Thymus (tissue), 11 donors: ENCODE measurements at regions not wholly inside any gene's neighbourhood (a gene's known extent, or its start where the extent isn't known, plus 50 kb on each side); places are given as distances from the start of the nearest gene placed in this dataset.

Experiments used
- DNase-seq, 9 donors: peaks; one replicate each; pipeline ENCODE4 v3.0.0-alpha.2; 2013; ENCODE audit warnings: low spot score in 9 of 9, low read depth in 6 of 9, missing footprints in 1 of 9
- H3K27ac ChIP-seq, 2 donors: one replicate each; pipeline ENCODE4 v1.5.1; 2013; ENCODE audit warnings: control low read depth in 1 of 2, low read depth in 1 of 2, low read length in 1 of 2, mild to moderate bottlenecking in 1 of 2, moderate library complexity in 1 of 2
- H3K27me3 ChIP-seq, 2 donors: one replicate each; pipeline ENCODE4 v1.5.1; 2013; ENCODE audit warnings: low read length in 1 of 2; ENCODE audit not compliant: control insufficient read depth in 2 of 2, insufficient read depth in 1 of 2
- H3K36me3 ChIP-seq, 2 donors: one replicate each; pipeline ENCODE4 v1.5.1; 2013; ENCODE audit warnings: low read length in 1 of 2, mild to moderate bottlenecking in 1 of 2, moderate library complexity in 1 of 2; ENCODE audit not compliant: control insufficient read depth in 2 of 2, insufficient read depth in 2 of 2
- H3K4me1 ChIP-seq, 2 donors: one replicate each; pipeline ENCODE4 v1.5.1; 2013; ENCODE audit warnings: low read length in 2 of 2; ENCODE audit not compliant: control insufficient read depth in 2 of 2, insufficient read depth in 2 of 2
- H3K4me3 ChIP-seq, 2 donors: one replicate each; pipeline ENCODE4 v1.5.1; 2013; ENCODE audit warnings: low read length in 2 of 2, control low read depth in 1 of 2, mild to moderate bottlenecking in 1 of 2
- H3K9me3 ChIP-seq, 2 donors: one replicate each; pipeline ENCODE4 v1.5.1; 2013; ENCODE audit warnings: low read length in 1 of 2, mild to moderate bottlenecking in 1 of 2; ENCODE audit not compliant: control insufficient read depth in 2 of 2, insufficient read depth in 1 of 2
- WGBS: extraction: QIAGEN DNeasy Blood & Tissue Kit; methylation state at CpG from one replicate; pipeline ENCODE4 v1.1.7; 2013; 5-methylcytosine and 5-hydroxymethylcytosine counted together
- donor health status: healthy.

DNA sequence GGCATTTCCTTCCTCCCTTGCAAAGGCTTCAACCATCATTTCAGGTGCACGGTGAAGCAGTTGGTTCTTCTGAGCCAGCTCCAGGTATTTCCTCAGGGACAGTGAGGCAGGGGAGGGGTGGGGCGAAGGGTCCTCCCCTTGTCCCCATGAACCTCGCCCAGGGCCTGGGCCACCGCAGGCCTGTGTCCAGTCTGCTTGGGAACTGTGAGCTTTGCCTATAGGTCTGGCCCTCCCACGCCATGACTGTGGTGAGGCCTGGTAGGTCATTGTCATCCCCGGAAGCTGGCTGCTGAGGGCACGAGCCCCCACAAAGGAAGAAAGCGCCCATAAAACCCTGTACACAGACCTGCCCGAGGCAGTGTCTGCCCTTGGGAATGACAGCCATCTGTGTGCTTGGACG lies 134.3 kb downstream of the ACKR3 start:
- Histone ChIP-seq H3K36me3 (no peaks in the 10 kb centered on the region), H3K4me1 (no peaks in the 10 kb centered on the region), H3K9me3 (no peaks in the 10 kb centered on the region), H3K27me3 (no peaks in the 10 kb centered on the region), H3K4me3 (no peak overlapping the region), H3K27ac (no peak overlapping the region)
- 82% methylated on average over 10 of the region's 10 CpGs for WGBS
- DNase-seq = no peak

DNA sequence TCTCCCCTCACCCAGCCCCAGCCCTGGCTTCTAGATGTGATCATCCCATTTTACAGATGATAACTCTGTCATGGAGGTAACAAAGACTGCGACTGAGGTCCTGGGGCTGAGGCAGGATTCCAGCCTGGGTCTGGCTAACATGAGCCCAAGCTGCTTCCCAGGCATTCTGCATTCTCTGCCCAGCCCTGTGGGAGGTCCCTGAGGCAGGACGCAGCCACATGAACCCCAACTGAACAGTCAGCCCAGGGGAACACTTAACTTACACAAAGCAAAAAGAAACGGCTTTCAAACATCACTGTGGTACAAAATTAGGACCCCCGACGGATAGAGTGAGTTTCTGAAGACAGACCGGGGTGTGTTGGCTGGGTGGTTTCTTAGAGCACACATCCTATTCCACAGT lies 135.3 kb downstream of the ACKR3 start:
- 97% methylated on average over 6 of the region's 6 CpGs for whole genome bisulfite sequencing
- Histone ChIP-seq H3K27ac (no peak overlapping the region), H3K4me1 (no peaks in the 10 kb centered on the region), H3K4me3 (no peak overlapping the region), H3K27me3 (no peaks in the 10 kb centered on the region), H3K36me3 (no peaks in the 10 kb centered on the region), H3K9me3 (no peaks in the 10 kb centered on the region)
- no peak for DNase-seq

DNA sequence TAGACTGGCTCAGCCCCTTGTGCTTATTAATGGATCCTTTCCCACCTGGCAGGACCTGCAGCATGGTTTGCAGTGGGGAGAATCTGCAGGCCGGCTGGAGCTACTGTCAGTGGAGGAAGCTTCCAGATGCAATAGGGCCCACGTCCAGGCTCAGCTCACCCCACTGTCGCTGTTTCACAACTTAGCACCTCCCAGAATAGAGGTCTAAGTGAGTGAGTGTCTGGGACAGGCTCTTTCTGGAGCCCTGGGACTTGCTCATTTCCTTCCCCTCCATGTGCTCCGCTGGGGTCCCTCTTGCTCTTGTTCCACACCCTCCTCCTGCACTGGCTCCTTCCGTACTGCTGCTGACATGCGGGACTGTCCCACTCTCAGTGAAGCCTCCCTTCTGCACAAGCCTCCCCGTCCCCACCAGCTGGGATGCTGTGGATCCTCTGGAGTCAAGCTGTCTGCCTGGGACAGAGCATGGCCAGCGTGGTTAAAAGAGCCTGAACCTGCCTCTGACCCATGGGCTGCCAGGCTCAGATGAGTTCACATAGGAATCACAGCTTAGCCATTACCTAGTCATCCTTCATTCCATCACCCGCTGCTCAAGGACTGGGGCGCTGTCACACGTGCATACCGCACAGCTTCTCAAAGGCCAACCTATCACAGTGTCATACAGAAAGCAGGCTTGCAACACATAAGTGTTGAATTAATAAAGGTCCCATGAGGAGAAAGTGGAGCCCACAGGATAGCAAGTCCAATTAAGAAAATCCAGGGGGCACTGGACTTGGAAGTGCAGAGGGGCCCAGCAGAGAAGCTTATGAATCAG lies 135.9 kb downstream of the ACKR3 start:
- H3K27me3 ChIP-seq = no peaks in the 10 kb centered on the region
- no peak overlapping the region for H3K27ac ChIP-seq
- no peaks in the 10 kb centered on the region for H3K36me3 ChIP-seq
- H3K9me3 ChIP-seq = no peaks in the 10 kb centered on the region
- H3K4me1 ChIP-seq = no peaks in the 10 kb centered on the region
- 88% methylated on average over 12 of the region's 12 CpGs for WGBS
- no peak for DNase-seq
- no peak overlapping the region for H3K4me3 ChIP-seq

DNA sequence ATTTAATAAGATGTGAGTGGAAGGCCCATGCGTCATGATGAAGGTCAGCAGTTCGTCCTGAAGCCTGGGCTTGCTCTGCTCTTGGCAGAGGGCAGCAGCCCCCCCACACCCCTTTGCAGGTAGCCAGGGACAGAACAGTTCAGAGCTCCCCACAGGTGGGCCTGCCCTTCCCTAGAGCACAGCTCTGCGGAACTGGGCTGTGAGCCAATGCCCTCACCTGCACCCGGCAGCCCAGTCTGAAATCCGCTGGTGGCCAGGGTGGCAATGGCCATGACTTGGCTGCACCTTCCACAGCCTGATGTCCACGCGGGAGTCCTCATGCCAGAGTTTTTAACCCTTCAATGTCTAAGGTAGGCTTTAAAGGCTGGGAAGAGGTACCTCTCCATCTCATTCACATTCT lies 136.7 kb downstream of the ACKR3 start:
- no peaks in the 10 kb centered on the region for H3K4me1 ChIP-seq
- DNase-seq = no peak
- H3K27me3 ChIP-seq = no peaks in the 10 kb centered on the region
- H3K4me3 ChIP-seq = no peak overlapping the region
- no peaks in the 10 kb centered on the region for H3K36me3 ChIP-seq
- H3K27ac ChIP-seq = no peak overlapping the region
- no peaks in the 10 kb centered on the region for H3K9me3 ChIP-seq
- WGBS = 85% methylated on average over 7 of the region's 7 CpGs

DNA sequence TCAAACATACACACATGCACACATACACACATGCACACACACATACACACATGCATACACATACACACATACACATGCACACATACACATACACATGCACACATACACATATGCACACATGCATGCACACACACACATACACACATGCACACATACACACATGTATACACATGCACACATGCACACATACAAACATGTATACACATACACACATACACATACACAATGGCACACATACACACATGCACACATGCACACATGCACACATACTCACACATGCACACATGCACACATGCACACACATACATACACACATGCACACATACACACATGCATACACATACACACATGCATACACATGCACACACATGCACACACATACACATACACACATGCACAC lies 137.2 kb downstream of the ACKR3 start:
- no peaks in the 10 kb centered on the region for H3K36me3 ChIP-seq

DNA sequence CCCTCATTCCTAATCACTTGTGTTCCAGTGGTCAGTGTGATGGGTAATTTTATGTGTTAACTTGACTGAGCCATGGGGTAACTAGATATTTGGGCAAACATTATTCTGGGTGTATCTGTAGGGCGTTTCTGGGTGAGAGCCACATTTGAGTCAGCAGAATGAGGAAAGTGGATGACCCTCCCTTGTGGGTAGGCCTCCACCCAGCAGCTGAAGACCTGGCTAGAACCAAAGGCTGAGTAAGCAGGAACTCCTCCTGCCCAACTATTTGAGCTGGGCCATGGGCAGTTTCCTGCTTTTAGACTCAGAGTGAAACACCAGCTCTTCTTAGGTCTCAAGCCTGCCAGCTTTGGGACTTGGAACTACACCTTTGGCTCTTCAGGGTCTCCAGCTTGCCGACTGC lies 141.8 kb downstream of the ACKR3 start:
- Histone ChIP-seq H3K36me3 (no peaks in the 10 kb centered on the region), H3K27ac (no peak overlapping the region), H3K9me3 (no peaks in the 10 kb centered on the region), H3K27me3 (peaks cover 0 to 13% of the 10 kb centered on the region in 2 donors), H3K4me1 (peaks cover 0 to 3% of the 10 kb centered on the region in 2 donors), H3K4me3 (no peak overlapping the region)
- DNase-seq = no peak
- 92% methylated on average over 2 of the region's 2 CpGs for WGBS

More for the DNA sequence above, 137.2 kb downstream of the ACKR3 start:
- no peaks in the 10 kb centered on the region for H3K9me3 ChIP-seq
- no peak for DNase-seq
- no peak overlapping the region for H3K27ac ChIP-seq
- H3K4me1 ChIP-seq = no peaks in the 10 kb centered on the region
- H3K4me3 ChIP-seq = no peak overlapping the region
- no peaks in the 10 kb centered on the region for H3K27me3 ChIP-seq

DNA sequence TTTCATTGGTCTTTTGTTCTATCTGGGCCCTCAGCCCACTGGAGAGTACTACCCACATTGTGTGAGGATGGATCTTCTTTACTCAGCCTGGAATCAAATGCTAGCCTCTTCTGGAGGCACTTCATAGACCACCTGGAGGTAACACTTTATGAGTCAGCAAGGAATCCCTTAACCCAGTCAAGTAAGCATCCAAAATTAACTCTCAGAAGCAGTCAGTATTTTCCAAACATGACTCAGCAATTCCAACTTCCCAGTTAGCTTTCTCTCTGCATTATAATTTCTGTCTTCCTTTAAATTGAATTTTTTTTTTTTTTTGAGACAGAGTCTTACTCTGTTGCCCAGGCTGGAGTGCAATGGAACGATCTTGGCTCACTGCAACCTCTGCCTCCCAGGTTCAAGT lies 142.7 kb downstream of the ACKR3 start:
- DNase-seq = no peak
- WGBS = 83% methylated on average over 1 of the region's 1 CpG
- Histone ChIP-seq H3K9me3 (no peaks in the 10 kb centered on the region), H3K4me3 (no peak overlapping the region), H3K27ac (no peak overlapping the region), H3K27me3 (peaks cover 0 to 15% of the 10 kb centered on the region in 2 donors), H3K36me3 (no peaks in the 10 kb centered on the region), H3K4me1 (peaks cover 0 to 3% of the 10 kb centered on the region in 2 donors)

DNA sequence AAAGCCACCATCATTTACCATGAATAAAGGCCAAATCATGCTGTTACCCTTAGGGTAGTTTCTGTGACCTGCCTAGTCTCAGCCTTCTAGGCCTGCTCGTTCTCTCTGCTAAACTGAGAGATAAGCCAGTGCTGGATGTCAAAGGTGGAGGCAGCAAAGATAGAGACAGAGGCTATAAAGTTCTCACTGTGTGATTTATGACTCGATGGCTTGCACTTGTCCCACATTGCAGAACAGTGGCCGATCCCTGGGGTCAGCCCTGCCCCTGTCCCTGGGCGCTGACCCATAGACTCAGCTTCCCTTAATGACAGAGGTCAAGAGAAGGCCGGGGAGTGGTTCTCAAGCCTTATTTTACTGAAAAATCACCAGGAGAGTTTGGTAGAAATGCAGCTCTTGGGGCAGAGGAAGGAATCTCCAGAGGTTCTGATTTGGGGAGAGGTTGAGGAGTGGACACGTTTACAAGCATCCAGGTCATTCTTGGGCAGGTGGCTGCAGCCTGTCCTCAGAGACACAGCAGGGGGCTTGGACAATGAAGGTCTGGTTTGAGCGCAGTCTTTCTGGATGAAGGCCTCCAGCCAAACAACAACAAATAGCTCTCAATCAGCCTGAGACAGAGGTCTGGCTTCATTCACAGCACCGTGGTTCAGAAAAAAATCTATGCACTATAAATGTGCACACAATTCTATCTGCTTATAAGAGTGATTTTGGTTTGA lies 143.5 kb downstream of the ACKR3 start:
- Histone ChIP-seq H3K4me3 (no peak overlapping the region), H3K36me3 (no peaks in the 10 kb centered on the region), H3K27ac (no peak overlapping the region), H3K4me1 (peaks cover 0 to 3% of the 10 kb centered on the region in 2 donors), H3K9me3 (no peaks in the 10 kb centered on the region), H3K27me3 (peaks cover 0 to 15% of the 10 kb centered on the region in 2 donors)
- 91% methylated on average over 8 of the region's 8 CpGs for WGBS
- no peak for DNase-seq

DNA sequence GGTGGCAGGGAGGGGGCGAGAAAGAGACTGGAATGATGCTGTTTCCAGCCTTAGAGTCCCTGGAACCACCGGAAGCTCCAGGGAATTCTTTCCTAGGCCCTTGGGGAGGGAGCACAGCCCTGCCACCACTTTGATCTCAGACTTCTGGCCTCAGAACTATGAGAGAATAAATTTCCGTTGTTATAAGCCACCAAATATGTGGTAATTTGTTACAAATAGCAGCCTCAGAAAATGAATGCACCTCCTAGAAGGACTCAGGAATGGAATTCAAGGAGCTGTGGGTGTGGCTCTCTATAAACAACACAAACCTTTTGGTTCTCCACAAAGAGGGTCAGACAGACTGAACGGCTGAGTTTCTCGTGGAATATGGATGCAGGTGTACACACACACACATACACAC lies 144.5 kb downstream of the ACKR3 start:
- Histone ChIP-seq H3K4me1 (peaks cover 0 to 3% of the 10 kb centered on the region in 2 donors), H3K4me3 (no peak overlapping the region), H3K27me3 (peaks cover 0 to 15% of the 10 kb centered on the region in 2 donors), H3K27ac (no peak overlapping the region), H3K9me3 (no peaks in the 10 kb centered on the region), H3K36me3 (no peaks in the 10 kb centered on the region)
- WGBS = 88% methylated on average over 5 of the region's 5 CpGs
- DNase-seq = no peak
